OCI-LY7 (cell line): ENCODE measurements at regions not wholly inside any gene's neighbourhood (a gene's known extent, or its start where the extent isn't known, plus 50 kb on each side); places are given as distances from the start of the nearest gene placed in this dataset.

ENCODE experiments used
- BruUV-seq: library from RNA; stranded (reverse); fragments of 400-500 nt; replicated peaks from 2 replicates; lab custom pipeline; 2021; lab: Mats Ljungman, UMichigan
- CTCF ChIA-PET: fragments of 300-600 bp; sonication (Branson Sonifier 250); formaldehyde crosslinking; loops from one replicate; lab custom pipeline; 2022; ENCODE audit warnings: antibody characterized with exemption; ENCODE audit not compliant: unreplicated experiment; lab: Charles Lee
- POLR2A ChIA-PET: fragments of 300-600 bp; sonication (Branson Sonifier 250); formaldehyde crosslinking; loops from one replicate; lab custom pipeline; 2022; ENCODE audit warnings: antibody characterized with exemption; lab: Charles Lee
- DNase-seq: peaks from one replicate; pipeline ENCODE4 v3.0.0-alpha.2; 2015; ENCODE audit warnings: low spot score
- H2AFZ ChIP-seq: fragments of 200-600 bp; sonication (generic), shearing (Covaris generic); 2 replicates; pipeline ENCODE4 v1.6.1; 2014; ENCODE audit warnings: mild to moderate bottlenecking, antibody characterized with exemption, low read length, moderate library complexity
- H3K27ac ChIP-seq: fragments of 200-600 bp; sonication (generic); 2 replicates; pipeline ENCODE4 v1.5.1; 2014; ENCODE audit warnings: mixed run types, low read depth, mild to moderate bottlenecking, moderate library complexity, low read length, inconsistent platforms; ENCODE audit not compliant: poor library complexity, severe bottlenecking
- H3K36me3 ChIP-seq: fragments of 200-600 bp; sonication (generic); 2 replicates; pipeline ENCODE4 v1.6.1; 2014; ENCODE audit warnings: mild to moderate bottlenecking, antibody characterized with exemption, low read length, moderate library complexity, mixed read lengths; ENCODE audit not compliant: insufficient read depth
- H3K4me1 ChIP-seq: fragments of 200-600 bp; sonication (generic); 2 replicates; pipeline ENCODE4 v1.5.1; 2014; ENCODE audit warnings: mild to moderate bottlenecking, low read length; ENCODE audit not compliant: insufficient read depth, poor library complexity, severe bottlenecking
- H3K4me2 ChIP-seq: fragments of 200-600 bp; sonication (generic); 2 replicates; pipeline ENCODE4 v1.6.1; 2014; ENCODE audit warnings: mild to moderate bottlenecking, low read length
- H3K4me3 ChIP-seq: fragments of 200-600 bp; sonication (generic); 2 replicates; pipeline ENCODE4 v1.5.1; 2014; ENCODE audit warnings: mild to moderate bottlenecking, low read depth, low read length; ENCODE audit not compliant: poor library complexity, severe bottlenecking
- H3K79me2 ChIP-seq: fragments of 200-600 bp; sonication (generic); 2 replicates; pipeline ENCODE4 v1.6.1; 2016; ENCODE audit warnings: low read depth, mild to moderate bottlenecking, low read length, moderate library complexity, mixed read lengths; ENCODE audit not compliant: insufficient read depth
- H3K9me2 ChIP-seq: fragments of 200-600 bp; sonication (generic); 2 replicates; pipeline ENCODE4 v1.6.1; 2016; ENCODE audit warnings: mild to moderate bottlenecking, low read length, mixed read lengths; ENCODE audit not compliant: insufficient read depth
- H3K9me3 ChIP-seq: fragments of 200-600 bp; sonication (generic); 2 replicates; pipeline ENCODE4 v1.6.1; 2014; ENCODE audit warnings: mild to moderate bottlenecking, mixed run types, low read length, mixed read lengths
- H4K20me1 ChIP-seq: fragments of 200-600 bp; sonication (generic); 2 replicates; pipeline ENCODE4 v1.6.1; 2014; ENCODE audit warnings: mild to moderate bottlenecking, antibody characterized with exemption, low read length, moderate library complexity, mixed read lengths; ENCODE audit not compliant: insufficient read depth
- CTCF ChIP-seq: fragments of 200-600 bp; sonication (generic); conservative IDR thresholded peaks from 2 replicates; pipeline ENCODE4 v1.5.1; 2014; ENCODE audit warnings: mild to moderate bottlenecking, antibody characterized with exemption, low read length, moderate library complexity, mixed read lengths
- EZH2phosphoT487 ChIP-seq: fragments of 200-600 bp; sonication (generic); IDR thresholded peaks from 2 replicates; pipeline ENCODE4 v1.6.1; 2018; ENCODE audit warnings: low read depth, borderline replicate concordance, mild to moderate bottlenecking, mixed run types, antibody characterized with exemption, low read length, moderate library complexity, mixed read lengths
- intact Hi-C: fragments of 100-400 bp; cut with micrococcal nuclease; formaldehyde crosslinking; loops from one replicate; pipeline ENCODE4 v1.10.0; 2022; ENCODE audit not compliant: unreplicated experiment

DNA sequence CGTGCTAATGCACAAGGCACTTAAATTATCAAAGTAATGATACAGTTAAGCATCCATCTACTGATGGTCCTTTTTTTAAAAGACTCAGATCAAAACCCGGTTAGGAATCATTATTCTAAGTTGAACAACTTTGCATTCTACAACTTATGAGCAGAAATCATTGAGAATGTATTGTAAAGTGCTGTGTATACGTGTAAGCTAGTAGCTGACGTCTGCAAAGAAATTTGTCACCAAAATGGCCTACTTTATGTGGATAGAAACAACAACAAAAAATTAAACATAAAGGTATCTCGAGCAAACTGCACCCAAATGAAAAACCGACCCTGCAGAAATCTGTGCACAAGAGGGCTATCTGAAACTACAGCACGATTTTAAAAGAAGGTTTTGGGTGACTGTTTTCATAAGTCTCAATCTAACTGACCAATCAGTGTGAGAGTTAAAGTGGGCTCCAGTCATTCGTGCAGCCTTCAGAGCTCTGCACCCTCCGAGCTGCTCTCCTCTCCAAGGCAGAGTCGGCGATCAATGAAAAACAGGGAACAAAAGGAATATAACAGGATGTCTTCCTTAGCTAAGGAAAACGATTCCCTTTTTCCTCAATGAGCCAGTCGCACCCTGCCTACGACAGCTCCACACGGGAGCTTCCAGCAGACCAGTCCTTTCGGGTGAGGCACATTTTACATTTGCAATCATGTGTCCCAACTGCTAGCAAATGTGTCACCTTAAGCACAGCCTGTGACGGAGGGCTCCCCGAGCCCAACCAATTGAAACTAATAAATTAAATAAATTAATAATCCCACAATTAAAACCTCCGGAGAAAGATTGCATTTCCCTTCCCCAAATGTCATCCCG, 200.7 kb upstream of the FOXN3 start:
- H4K20me1 ChIP-seq: no peaks in the 10 kb centered on the region
- POLR2A ChIA-PET: interaction anchor here (0.7 to 3.5 kb wide), 7 partner anchors 22 to 314 kb away, joined by 3 to 21 read pairs (median 3); no protein-coding TSS in a partner anchor
- CTCF ChIA-PET: interaction anchor here (0.7 kb wide), 1 partner anchor 107 kb away, joined by 3 read pairs; no protein-coding TSS in a partner anchor
- H3K9me2 ChIP-seq: no peaks in the 10 kb centered on the region
- peaks cover 67% of the 10 kb centered on the region for H3K4me1 ChIP-seq
- intact Hi-C loops: loop anchor here (2.0 to 5.0 kb wide), 5 partner anchors 155 to 765 kb away; partner anchors contain the start of gene FOXN3
- H3K4me2 ChIP-seq: peak overlapping the region; percentile 89
- peak overlapping the region; percentile 73 for H2AFZ ChIP-seq
- peaks cover 41% of the 10 kb centered on the region for H3K79me2 ChIP-seq
- TF ChIP-seq EZH2phosphoT487 (no peak), CTCF (no peak)
- no TSS peak for BruUV-seq
- H3K4me3 ChIP-seq: peak overlapping the region; percentile 81
- H3K36me3 ChIP-seq: no peaks in the 10 kb centered on the region
- no peaks in the 10 kb centered on the region for H3K9me3 ChIP-seq
- peak overlapping the region; percentile 74 for H3K27ac ChIP-seq
- peak; percentile 63 for DNase-seq

DNA sequence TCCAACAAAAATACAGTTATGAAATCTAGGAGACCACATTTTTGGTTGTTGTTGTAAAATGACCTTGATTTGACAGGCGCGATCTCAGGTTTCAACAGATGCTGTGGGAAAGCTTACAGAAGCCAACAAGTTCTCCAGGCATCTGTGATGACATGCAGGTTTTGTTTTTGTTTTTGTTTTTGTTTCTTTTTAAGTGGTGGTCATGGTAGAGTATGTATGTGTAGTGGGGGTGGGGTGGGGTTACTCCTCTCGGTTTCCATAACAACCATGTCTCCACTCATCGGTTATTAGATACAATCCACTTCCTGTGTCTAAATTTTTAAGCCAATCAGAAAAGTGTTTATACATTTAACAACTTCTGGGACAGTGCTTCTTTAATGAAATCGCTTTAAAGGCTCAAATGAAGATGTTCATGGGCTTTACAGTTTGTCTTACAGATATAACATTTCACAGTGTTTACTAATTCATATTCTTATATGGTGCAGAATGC, 199.9 kb upstream of the FOXN3 start:
- Histone ChIP-seq H3K9me2 (no peaks in the 10 kb centered on the region), H3K4me2 (peak overlapping the region; percentile 89), H3K9me3 (no peaks in the 10 kb centered on the region), H2AFZ (peak overlapping the region; percentile 73), H3K79me2 (peaks cover 41% of the 10 kb centered on the region), H3K4me1 (peaks cover 67% of the 10 kb centered on the region), H3K4me3 (peak overlapping the region; percentile 81), H3K36me3 (peaks cover 8% of the 10 kb centered on the region), H4K20me1 (no peaks in the 10 kb centered on the region), H3K27ac (peak overlapping the region; percentile 74)
- no peak for TF ChIP-seq CTCF
- TF ChIP-seq EZH2phosphoT487: no peak
- POLR2A ChIA-PET: interaction anchor here (1.0 to 1.2 kb wide), 2 partner anchors 14 to 173 kb away, joined by 3 to 4 read pairs; no protein-coding TSS in a partner anchor
- CTCF ChIA-PET: no interaction called here
- intact Hi-C loops: loop anchor here (2.0 to 5.0 kb wide), 3 partner anchors 200 to 765 kb away; partner anchors contain the start of gene FOXN3
- no TSS peak for BruUV-seq
- DNase-seq: peak; percentile 67
